HG03558 (cell line): ENCODE measurements at regions not wholly inside any gene's neighbourhood (a gene's known extent, or its start where the extent isn't known, plus 50 kb on each side); places are given as distances from the start of the nearest gene placed in this dataset.

Experiments used
- ATAC-seq: cut with Tn5 transposase; IDR thresholded peaks from one replicate; pipeline ENCODE4 v1.9.1; 2021; ENCODE audit warnings: moderate number of reproducible peaks; ENCODE audit not compliant: unreplicated experiment; ENCODE audit errors: extremely low read depth

DNA sequence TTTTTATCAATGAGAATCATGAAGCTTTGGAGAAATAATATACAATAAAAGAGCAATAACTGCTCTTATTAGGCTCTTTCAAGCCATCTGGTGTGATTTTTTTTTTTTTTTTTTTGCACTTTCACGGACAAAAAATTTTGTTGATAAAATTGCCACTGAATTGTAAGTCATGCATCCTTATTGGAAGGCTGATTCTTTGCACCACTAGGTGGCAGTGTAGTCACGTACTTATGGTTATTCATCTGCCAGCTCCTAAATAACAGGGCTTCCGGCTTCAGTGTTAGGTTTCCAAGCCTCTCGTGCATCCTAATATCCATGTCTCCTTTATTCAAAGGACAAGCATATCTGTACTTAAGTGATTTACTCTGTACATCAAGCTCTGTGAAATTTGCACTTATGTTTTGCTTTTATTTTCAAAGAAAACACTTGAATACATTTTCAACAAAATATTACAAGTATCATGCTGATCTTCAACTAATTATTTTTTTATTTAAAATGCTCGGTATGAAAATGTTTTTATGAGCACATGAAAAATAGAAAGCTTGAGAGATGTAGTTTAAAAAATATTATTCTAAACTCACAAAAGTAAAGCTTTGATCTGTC lies 1578.3 kb upstream of the TENM3 start:
- ATAC-seq, result peak; percentile 75

DNA sequence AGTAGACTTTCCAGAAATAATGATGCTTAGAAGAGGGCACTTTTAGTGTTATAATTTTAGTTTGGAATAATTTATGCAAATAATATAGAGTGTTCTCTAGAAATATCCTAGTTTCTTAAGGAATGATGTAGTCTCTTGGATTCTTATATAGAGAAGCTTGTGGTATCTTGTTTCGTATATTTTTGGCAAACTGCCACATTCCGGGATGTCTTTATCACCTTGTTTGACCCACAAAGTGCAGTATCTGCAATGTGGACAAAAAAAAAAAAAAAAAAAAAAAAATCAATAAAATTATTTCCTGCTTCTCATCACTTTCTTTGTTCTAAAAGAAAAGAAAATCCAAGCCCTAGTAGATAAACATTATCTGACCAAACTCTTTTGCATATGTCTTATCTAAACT lies 1577.7 kb upstream of the TENM3 start:
- no peak for ATAC-seq

DNA sequence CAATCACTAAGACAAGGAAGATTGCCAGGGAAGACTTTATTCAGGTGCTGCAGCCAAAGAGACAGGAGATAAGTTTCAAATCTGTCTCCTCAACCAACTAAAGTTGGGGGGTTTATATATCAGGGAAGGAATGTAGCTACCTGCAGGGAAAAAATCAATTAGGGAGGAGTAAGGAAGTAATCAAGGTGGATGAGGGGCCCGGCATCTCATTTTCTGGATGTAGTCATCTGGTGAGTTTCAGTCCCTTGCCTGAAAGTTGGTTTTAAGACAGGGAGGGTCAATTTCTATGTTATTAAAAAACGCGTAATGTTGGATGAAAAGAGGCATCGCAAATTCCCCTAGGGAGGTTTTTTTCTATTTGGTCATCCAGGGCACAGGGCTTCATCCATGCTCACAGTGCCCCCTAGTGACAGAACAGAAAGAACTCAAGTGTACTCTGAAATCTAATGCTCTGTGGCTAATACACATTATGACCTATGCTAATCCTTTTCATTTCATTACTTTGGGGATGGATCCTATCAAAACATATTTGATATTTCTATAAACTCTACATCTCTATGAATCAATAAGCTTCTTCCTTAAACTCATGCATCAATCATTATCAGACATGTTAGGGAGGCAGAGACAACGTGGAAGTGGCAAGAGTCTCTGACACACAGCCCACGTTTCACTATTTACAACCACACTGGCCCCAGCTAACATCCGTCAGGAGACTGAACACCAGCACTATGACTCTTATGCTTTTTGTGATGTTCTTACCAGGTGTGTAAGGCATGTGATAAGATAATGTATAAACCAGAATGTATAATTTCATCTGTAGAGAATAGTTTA lies 1577.0 kb upstream of the TENM3 start:
- peak; percentile 50 for ATAC-seq

DNA sequence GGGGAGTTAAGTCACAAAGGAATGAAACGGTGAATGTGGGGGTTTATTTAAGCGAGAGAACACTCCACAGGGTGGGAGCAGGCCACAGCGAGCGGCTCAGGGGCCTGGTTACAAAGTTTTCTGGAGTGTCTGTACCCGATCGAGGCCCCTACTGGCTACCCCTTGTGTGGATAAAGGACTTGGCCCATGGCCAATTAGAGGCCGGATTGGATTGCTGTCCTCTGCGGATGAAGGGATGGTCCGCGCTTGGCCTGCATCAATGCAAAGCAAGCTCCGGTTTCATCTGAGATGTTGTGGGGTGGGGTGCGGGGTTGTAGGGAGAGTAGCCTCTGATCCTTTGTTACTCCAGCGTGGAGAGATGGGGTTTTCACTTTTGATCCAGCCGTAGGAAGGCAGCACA lies 1574.5 kb upstream of the TENM3 start:
- ATAC-seq, result no peak

DNA sequence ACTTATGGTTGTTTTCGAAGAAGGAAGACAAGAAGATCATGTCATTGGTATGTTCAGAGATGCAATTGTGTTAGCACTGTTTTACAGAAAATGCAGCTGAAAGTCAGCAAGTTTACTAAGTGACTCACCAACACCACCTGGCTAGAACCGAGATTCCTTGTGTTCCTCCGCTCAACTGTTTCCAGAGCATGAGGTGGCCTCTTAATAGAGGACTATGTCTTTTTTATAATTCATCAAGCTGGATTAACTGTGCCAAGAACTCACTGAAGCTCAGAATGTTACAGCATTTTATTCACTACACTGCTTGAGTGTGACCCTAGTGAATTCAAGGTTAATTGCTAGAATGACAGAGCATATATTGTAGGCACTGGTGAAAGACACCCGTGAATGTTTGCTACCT lies 1573.5 kb upstream of the TENM3 start:
- no peak for ATAC-seq

DNA sequence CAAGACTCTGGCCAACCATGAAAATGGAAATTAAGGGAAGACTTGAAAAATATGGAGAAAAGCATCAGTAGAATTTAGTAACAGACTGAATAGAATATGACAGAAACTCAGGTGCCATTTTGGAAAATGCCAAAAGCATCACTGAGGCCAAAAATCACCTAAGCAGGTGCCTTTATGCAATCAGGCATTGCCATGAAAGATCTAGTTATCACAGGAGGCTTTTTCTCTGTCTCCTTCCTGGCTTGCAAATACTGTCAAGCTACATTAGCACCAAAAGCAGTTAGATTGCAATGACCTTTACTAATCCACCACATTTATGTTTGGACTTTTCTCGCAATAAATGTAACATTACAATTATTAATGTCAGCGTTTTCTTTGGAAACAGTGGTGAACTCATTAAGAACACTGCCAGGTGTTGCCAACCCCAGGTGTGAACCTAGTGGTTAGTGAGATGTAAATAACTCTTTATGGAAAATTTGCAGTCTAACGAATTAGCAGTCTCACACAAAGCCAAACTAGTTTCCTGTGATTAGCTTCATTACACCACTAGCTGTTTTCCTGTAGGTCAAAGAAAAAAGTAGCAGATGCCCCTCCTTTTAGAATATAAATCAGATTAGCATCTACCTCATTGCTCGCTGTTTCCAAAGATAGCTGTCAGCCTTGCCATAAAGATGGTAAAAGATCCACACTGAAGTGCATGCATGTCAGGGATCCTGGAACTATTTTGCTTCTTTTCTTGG lies 1568.4 kb upstream of the TENM3 start:
- no peak for ATAC-seq

DNA sequence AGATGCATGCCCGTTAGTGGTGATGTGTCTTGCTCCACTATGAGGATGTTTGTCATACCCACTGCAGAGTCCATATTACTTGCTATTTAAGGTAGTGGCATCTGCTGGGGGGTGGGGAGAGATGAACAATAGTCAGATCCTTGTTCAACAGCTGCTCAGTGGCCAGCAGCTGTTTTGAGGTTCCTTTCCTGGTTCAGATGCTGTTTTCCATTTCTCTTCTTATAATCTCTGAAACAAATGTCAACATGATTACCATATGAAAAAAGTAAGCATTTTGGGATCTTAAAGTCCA lies 1567.9 kb upstream of the TENM3 start:
- no peak for ATAC-seq

DNA sequence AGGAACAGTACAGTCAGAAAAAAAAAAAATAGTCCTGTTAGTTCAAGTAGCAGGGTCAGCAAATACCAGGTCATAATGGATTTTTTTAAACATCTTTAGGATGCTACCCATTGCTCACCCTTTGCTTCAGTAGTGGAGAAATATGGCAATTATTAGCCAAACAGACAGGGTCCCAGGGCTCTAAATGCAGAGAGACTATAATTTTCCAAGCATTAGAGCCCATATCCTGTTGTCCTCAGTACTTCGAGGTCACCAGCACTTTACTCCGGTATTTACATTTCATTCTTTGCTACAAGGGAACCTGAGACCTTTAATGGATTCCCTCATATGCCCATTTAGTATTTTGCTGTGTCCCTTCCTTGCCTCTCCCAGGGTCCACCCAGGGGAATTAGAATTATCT lies 1562.9 kb upstream of the TENM3 start:
- no peak for ATAC-seq

DNA sequence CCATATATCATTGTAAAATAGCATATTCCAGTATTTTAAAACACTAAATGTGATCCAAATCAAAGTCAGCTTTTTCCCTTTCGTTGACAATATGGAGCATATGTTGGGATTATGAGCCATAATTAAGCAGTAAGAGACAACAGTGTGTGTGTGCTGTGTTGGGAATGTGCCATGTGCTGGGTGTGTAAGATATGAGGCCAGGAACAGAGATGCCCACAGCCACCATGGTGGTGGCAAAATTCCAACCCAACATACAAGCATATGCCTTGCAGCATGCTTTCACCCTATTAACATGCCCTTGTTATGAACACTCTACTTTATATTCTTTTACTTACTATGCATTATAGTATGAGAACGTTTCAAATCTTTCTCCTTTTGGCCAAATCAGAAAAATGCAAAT lies 1560.4 kb upstream of the TENM3 start:
- no peak for ATAC-seq

DNA sequence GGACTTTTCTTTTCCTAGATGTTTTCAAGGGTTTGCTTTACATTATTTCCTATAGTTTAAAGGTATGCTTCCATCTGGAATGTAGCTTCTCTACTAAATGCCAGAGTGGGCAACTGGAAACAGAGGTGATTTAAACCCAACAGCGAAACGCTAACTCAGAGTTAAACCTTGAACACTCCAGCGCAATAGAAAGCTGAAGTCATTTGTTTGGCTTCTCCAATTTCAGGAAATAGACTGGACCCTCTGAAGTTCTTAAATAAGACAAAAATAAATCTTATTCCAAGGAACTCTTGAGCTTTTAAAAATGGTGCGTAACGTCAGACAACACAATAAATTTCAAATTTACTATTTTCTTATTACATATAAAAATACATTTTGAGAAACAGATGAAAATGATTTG lies 1560.0 kb upstream of the TENM3 start:
- no peak for ATAC-seq

DNA sequence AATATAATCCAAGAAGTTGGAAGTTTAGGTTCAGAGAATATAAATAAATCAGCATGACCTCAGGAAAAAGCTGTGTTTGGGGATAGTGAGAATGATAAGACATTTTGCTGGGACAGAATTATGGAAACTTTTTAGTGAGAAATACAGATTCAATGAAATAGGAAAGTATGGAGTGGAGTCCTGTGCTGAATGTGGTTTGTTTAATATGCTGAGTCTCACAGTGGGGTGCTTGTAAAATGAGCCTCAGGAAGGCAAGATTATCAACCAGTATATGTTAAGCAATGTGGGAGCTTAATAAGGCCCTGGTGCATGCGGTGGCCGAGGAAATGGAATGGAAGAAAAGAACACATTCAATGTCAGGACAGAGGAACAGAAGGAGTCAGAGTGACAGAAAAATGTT lies 1554.7 kb upstream of the TENM3 start:
- no peak for ATAC-seq

DNA sequence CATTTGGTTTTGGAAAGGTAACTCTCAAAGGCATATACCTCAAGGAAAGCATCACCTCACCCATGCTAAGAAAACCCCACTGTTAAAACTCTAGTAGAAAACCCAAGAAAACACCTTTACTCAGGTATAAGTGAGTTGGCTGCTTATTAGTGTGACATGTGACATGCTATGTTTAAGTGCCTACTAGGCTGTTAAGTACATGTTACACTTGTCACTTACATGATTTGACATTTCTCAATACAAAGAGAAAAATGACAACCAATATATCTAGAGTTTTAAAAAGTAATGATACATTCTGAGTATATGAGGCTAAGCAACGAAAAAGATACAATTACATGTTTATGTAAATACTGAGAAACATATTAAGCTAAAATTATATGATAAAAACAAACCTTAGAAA lies 1548.3 kb upstream of the TENM3 start:
- no peak for ATAC-seq

DNA sequence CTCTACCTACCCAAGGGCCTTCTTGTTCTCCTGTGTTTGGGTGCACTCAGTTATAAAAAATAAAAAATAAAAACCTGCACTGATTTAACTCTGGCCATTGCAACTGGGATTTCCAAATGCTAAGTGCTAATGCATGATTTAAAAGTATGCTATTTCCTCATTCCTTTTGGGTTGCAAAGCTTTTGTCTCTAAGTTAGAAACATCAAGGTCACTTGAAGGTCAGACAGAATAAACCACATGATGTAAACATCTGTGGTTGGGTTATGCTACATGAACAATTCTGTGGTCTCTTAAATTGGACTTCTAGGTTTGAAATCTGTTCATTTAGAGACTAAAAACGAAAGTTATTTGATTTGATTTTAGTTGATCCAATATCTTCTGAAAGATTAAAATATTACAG lies 1547.4 kb upstream of the TENM3 start:
- no peak for ATAC-seq

DNA sequence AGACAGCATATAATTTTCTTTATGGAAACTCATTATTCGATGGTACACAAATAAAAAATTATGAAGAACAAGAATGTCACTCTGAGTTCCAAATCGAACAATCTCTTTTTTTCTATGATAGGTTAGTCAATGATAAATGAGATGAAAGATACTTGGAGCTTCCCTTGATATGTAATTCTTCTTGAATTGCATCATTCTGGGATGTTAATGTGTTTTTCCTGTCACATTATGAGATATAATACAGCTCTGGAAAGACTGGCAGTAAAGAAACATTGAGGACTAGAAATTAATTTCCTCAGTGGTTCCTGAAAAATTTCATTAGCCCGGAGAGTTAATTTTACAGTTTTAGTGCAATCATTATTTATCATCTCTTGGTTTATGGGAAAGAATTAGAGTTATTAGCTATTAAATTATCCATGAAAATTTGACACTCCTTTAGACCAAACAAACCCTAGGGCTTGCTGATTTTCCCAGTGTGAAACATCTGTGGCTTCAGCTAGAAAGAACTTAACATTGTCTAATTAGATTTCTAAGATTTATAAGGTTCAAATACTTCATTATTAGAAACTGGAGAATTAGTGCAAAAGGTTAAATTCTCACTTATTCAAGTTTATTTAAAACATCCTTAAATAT lies 1546.6 kb upstream of the TENM3 start:
- ATAC-seq, result no peak

DNA sequence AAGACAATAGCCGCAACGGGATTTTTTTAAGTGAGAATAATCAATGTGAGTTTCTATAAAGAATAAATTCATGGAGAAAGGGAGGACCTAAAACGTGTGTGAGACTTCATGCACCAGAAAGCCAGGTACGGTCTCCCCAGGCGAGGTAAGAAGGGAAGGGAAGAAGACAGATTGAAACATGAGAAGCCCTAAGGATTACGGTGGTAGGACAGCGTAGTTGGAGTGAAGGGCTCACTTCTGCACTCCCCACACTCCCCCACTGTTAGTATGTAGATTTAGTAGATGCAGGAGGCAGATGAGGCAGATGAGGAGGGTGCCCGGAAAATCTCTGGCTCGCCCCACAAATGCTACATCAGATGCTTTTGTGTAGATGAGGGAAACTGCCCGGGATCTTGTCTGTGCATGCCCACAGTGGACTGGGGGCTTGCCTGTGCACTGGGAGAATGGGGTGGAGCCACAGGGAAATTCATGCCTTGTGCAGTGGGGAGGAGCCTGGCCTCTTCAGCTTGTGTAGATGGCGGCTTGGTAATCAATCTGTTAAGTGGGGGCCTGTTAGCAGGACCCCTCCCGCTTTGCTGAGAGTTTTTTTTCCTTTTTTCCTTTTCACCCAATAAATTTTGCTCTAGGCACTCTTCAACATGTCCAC lies 1544.5 kb upstream of the TENM3 start:
- no peak for ATAC-seq

DNA sequence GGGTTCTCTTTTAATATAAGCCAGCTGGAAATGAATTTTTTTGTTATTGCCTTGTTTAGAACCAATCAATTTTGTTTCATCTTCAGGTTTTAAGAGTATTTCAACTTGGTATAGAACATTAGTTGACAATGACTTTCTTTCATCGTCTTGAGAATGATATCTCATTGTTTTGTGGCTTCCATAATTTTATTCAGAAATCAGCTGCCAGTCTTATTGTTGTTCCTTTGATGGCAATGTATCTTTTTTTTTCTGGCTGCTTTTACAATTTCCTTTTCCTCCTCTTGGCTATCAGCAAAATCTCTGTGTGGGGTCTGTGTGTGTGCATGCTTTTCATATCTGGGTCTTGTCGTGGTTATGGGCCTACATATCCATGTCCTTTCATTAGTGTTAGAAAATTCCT lies 1536.4 kb upstream of the TENM3 start:
- ATAC-seq, result no peak

DNA sequence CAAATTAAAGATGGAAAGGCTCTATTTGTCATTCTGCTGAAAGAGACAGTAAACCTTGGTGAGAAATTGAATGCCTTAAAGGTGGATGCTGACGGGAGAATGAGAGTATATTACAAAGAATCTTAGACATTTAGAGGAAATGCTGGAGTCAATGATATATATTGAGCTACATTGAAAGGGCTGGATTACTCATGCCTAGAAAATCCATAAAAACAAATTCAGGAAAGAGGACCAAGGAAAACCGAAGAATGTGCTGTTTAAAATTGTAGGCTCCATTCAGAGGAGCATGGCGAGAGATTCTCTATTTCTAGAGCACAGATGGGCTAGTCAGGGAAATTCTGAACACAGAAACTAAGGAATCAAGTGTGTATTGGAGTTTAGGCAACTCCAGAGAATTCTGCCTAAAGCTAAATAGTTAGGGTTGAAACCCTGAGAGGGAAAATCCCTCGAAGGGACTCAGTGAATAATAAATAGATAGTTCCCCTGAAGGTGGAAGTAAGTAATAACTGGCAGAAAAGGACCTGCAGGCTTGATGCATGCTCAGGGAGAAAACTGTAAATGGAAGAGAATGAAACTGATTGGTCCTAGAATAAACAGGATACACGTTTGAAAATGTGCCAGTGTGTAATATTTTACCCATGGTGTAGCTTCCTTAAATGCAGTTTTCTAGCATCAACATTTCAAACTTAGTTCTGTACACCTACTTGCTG lies 1532.4 kb upstream of the TENM3 start:
- ATAC-seq, result no peak

DNA sequence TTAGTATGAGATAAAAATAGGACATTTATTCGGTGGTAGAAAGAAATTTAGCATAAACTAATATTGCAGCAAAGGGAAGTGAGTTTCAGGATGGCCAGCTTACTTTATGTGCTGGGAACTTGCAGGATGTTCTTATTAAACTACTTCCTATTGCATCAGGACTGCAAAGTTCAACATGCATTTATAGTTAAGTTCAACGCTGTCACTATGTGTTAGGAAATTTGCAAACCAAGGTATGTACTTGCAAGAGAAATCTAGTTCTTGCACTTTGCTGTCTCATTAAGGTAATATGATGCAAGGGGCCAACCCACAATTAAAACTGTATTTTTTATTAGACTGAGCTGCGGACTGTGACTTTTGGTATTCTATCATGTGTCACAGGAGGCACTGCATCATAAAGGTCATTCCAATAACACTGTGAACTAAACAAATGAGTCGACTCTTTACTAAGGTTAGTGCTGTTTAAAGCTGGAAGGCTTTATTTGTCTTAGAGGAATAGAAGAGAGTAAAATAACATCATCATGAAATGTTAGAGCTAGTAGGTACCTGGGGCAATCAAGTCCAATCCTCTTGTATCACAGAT lies 1525.7 kb upstream of the TENM3 start:
- no peak for ATAC-seq

DNA sequence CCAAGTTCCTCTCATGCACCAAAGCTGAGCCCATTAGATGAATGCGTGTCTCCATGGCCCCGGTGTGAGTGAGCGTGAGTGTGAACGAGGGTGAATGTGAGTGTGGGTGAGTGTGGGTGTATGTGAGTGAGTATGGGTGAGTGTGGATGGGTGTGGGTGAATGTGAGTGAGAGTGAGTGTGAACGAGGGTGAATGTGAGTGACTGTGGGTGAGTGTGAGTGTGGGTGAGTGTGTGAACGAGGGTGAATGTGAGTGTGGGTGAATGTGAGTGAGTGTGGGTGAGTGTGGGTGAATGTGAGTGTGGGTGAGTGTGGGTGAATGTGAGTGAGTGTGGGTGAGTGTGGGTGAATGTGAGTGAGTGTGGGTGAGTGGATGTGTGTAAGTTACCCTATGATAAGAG lies 1521.8 kb upstream of the TENM3 start:
- ATAC-seq, result no peak

DNA sequence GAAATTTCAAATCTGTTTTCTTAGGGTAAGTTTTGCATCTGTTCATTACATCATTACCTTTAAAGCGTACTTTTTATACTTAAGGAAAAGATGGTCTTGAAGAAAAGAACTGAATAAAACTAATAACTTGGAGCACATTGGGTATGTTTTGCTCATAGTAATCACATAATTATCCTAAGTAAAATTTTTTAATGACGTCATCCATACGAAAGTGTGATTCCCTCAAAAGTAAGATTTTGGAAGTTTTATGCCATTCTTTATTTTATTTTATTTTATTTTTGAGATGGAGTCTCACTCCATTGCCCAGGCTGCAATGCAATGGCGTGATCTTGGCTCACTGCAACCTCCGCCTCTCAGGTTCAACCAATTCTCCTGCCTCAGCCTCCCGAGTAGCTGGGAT lies 1516.6 kb upstream of the TENM3 start:
- ATAC-seq, result no peak
